HUES64 (cell line): ENCODE measurements at regions not wholly inside any gene's neighbourhood (a gene's known extent, or its start where the extent isn't known, plus 50 kb on each side); places are given as distances from the start of the nearest gene placed in this dataset.
"Not testable (repeated sequence)": the region's sequence is repeated elsewhere in the genome, so short reads cannot be mapped to it uniquely, and the experiment has no call there.

Experiments
- H3K27ac ChIP-seq: 2 replicates; pipeline ENCODE4 v1.7.0; 2013; ENCODE audit warnings: low read depth, low read length, inconsistent platforms
- H3K27me3 ChIP-seq: 2 replicates; pipeline ENCODE4 v1.6.1; 2013; ENCODE audit warnings: mild to moderate bottlenecking, low read length; ENCODE audit not compliant: insufficient read depth
- H3K36me3 ChIP-seq: 2 replicates; pipeline ENCODE4 v1.6.1; 2013; ENCODE audit warnings: mild to moderate bottlenecking, low read length; ENCODE audit not compliant: insufficient read depth
- H3K4me1 ChIP-seq: 2 replicates; pipeline ENCODE4 v1.6.1; 2013; ENCODE audit warnings: mild to moderate bottlenecking, low read length, moderate library complexity; ENCODE audit not compliant: insufficient read depth
- H3K4me3 ChIP-seq: 2 replicates; pipeline ENCODE4 v1.5.1; 2013; ENCODE audit warnings: mild to moderate bottlenecking, low read length, moderate library complexity
- H3K9ac ChIP-seq: 2 replicates; pipeline ENCODE4 v1.6.1; 2013; ENCODE audit warnings: mild to moderate bottlenecking, low read depth, low read length
- H3K9me3 ChIP-seq: 2 replicates; pipeline ENCODE4 v1.6.1; 2013; ENCODE audit warnings: low read depth, low read length; ENCODE audit not compliant: insufficient read depth
- WGBS: fragments of 150-250, 120-280 bp; methylation state at CpG from one replicate; pipeline ENCODE4 v1.1.7; 2013; ENCODE audit warnings: missing lambda C conversion rate; 5-methylcytosine and 5-hydroxymethylcytosine counted together

DNA sequence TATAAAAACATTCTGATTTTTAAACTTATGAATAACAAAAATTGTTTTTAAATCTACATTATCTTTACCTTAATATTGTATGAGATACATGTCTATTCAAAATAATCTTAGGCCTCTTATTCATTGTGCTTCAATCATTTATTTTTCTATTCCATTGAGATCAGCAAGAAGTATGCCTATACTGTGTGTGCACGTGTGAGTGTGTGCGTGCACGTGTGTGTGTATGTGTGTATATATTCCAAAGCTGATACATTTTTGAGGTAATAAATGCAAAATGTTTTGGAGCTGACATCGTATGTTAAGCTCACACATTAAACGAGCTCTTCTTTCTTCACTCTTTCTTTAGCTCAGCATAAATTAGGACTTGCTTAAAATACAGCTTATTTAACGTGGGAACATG is 1701.2 kb upstream of the PCDH10 start:
- Histone ChIP-seq H3K27me3 (no peaks in the 10 kb centered on the region), H3K27ac (no peak overlapping the region), H3K4me1 (no peaks in the 10 kb centered on the region), H3K9ac (no peak overlapping the region), H3K9me3 (no peaks in the 10 kb centered on the region), H3K36me3 (no peaks in the 10 kb centered on the region), H3K4me3 (no peak overlapping the region)
- WGBS: 78% methylated on average over 6 of the region's 6 CpGs

DNA sequence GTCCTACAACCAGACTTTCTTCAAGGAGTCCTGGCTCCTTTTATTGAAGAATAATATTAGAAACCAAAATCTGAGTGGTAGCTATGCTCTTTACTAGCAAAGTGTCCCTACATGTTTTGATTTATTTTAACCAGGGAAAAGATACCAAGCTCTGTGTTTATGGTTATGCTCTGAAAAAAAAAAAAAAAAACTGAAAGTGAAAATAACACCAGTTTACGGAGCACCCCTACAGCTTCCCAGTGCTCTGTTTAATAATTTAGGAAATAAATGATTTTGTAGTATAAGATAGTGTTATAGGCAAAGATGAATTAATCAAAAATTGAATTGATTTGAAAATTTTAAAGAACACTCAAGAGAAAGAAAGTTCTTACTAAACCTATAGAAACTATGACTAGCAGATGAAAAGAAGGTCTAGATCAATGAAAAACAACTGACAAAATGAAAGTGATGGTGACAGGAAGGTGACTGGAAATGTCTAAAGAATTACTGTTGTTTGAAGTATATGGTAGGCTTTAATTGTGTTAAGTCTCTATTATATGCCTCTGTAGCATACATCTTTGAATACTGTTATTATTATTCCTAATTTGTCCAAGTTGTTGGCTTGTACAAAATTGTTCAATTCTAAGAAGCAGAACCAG is 1698.4 kb upstream of the PCDH10 start:
- H3K36me3 ChIP-seq: no peaks in the 10 kb centered on the region
- no CpG with 5 or more reads among the region's 1 CpG for WGBS
- H3K27ac ChIP-seq: no peak overlapping the region
- H3K4me3 ChIP-seq: no peak overlapping the region
- no peaks in the 10 kb centered on the region for H3K4me1 ChIP-seq
- H3K27me3 ChIP-seq: no peaks in the 10 kb centered on the region
- no peaks in the 10 kb centered on the region for H3K9me3 ChIP-seq
- H3K9ac ChIP-seq: no peak overlapping the region

- Histone ChIP-seq H3K27me3 (no peaks in the 10 kb centered on the region), H3K27ac (no peak overlapping the region), H3K4me3 (no peak overlapping the region), H3K9me3 (no peaks in the 10 kb centered on the region), H3K4me1 (no peaks in the 10 kb centered on the region), H3K9ac (no peak overlapping the region), H3K36me3 (no peaks in the 10 kb centered on the region)
- WGBS: 83% methylated on average over 4 of the region's 4 CpGs
These were observed 1689.5 kb upstream of the PCDH10 start for GRCh38 chr4:131459430-131460101.

DNA sequence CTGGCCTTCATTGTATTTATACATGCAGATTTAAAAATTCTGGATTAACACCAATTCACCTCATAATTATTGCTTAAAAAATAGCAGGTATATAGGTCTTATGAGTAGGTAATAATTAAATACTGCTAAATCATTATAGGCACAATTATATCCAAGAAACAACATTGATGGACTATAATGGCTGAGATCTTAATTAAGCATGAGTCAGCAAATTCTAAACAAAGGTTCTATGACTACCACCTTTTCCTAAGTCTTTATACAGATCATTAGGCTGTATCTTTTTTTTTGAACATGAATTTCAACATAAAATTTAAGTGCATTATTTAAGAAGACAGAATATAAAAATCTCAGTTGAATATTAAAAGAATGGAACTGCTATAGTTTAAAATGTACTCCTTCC is 1678.7 kb upstream of the PCDH10 start:
- H3K27ac ChIP-seq: no peak overlapping the region
- no peak overlapping the region for H3K4me3 ChIP-seq
- peaks cover 7% of the 10 kb centered on the region; the same call in 1 of the 2 replicates for H3K9me3 ChIP-seq
- H3K9ac ChIP-seq: no peak overlapping the region
- no peaks in the 10 kb centered on the region for H3K36me3 ChIP-seq
- H3K27me3 ChIP-seq: no peaks in the 10 kb centered on the region
- no peaks in the 10 kb centered on the region for H3K4me1 ChIP-seq

GRCh38 chr4:131488772-131489171 is 1660.3 kb upstream of the PCDH10 start:
- H3K4me3 ChIP-seq: no peak overlapping the region
- WGBS: 100% methylated on average over 1 of the region's 2 CpGs
- H3K27ac ChIP-seq: no peak overlapping the region
- no peaks in the 10 kb centered on the region for H3K27me3 ChIP-seq
- H3K9ac ChIP-seq: no peak overlapping the region
- H3K9me3 ChIP-seq: no peaks in the 10 kb centered on the region; the same call in 1 of the 2 replicates
- no peaks in the 10 kb centered on the region for H3K4me1 ChIP-seq
- no peaks in the 10 kb centered on the region for H3K36me3 ChIP-seq

- 87% methylated on average over 5 of the region's 5 CpGs for WGBS
- H3K36me3 ChIP-seq, H3K27ac ChIP-seq, H3K4me3 ChIP-seq, H3K9ac ChIP-seq, H3K27me3 ChIP-seq, H3K4me1 ChIP-seq: not testable (repeated sequence)
- H3K9me3 ChIP-seq: peaks cover 21% of the 10 kb centered on the region
These were observed 1652.9 kb upstream of the PCDH10 start for GRCh38 chr4:131496211-131496610.

- Histone ChIP-seq H3K4me3 (no peak overlapping the region), H3K27ac (no peak overlapping the region), H3K9me3 (peaks cover 16% of the 10 kb centered on the region), H3K36me3 (no peaks in the 10 kb centered on the region), H3K27me3 (no peaks in the 10 kb centered on the region), H3K9ac (no peak overlapping the region), H3K4me1 (no peaks in the 10 kb centered on the region)
- 87% methylated on average over 9 of the region's 10 CpGs for WGBS
These were observed 1649.8 kb upstream of the PCDH10 start for GRCh38 chr4:131499141-131499873.

- Histone ChIP-seq H3K4me3 (no peak overlapping the region), H3K27ac (no peak overlapping the region), H3K4me1 (no peaks in the 10 kb centered on the region), H3K9ac (no peak overlapping the region), H3K36me3 (no peaks in the 10 kb centered on the region), H3K9me3 (no peaks in the 10 kb centered on the region), H3K27me3 (no peaks in the 10 kb centered on the region)
- WGBS: 97% methylated on average over 3 of the region's 3 CpGs
These were observed 1639.6 kb upstream of the PCDH10 start for GRCh38 chr4:131509521-131509920.

- Histone ChIP-seq H3K36me3 (no peaks in the 10 kb centered on the region), H3K9ac (no peak overlapping the region), H3K9me3 (no peaks in the 10 kb centered on the region), H3K27ac (no peak overlapping the region), H3K4me1 (no peaks in the 10 kb centered on the region), H3K4me3 (no peak overlapping the region), H3K27me3 (no peaks in the 10 kb centered on the region)
- WGBS: 100% methylated on average over 1 of the region's 1 CpG
These were observed 1622.4 kb upstream of the PCDH10 start for GRCh38 chr4:131526686-131527085.

GRCh38 chr4:131531087-131531486 is 1618.0 kb upstream of the PCDH10 start:
- Histone ChIP-seq H3K36me3 (no peaks in the 10 kb centered on the region), H3K4me1 (no peaks in the 10 kb centered on the region), H3K27me3 (no peaks in the 10 kb centered on the region), H3K4me3 (no peak overlapping the region), H3K27ac (no peak overlapping the region), H3K9ac (no peak overlapping the region), H3K9me3 (no peaks in the 10 kb centered on the region)
- 89% methylated on average over 6 of the region's 6 CpGs for WGBS

GRCh38 chr4:131534944-131535645 is 1614.0 kb upstream of the PCDH10 start:
- H3K4me3 ChIP-seq: no peak overlapping the region
- 87% methylated on average over 7 of the region's 7 CpGs for WGBS
- H3K27ac ChIP-seq: no peak overlapping the region
- no peaks in the 10 kb centered on the region for H3K36me3 ChIP-seq
- H3K4me1 ChIP-seq: no peaks in the 10 kb centered on the region
- no peak overlapping the region for H3K9ac ChIP-seq
- no peaks in the 10 kb centered on the region for H3K9me3 ChIP-seq
- H3K27me3 ChIP-seq: no peaks in the 10 kb centered on the region
